ENCODE measurements at regions not wholly inside any gene's neighbourhood (a gene's known extent, or its start where the extent isn't known, plus 50 kb on each side); places are given as distances from the start of the nearest gene placed in this dataset.

- Histone ChIP-seq H3K4me1 (no peaks in the 10 kb centered on the region), H3K27ac (no peak overlapping the region), H3K36me3 (no peaks in the 10 kb centered on the region), H3K27me3 (no peaks in the 10 kb centered on the region), H3F3A (ENCODE audit: low read depth) (no peaks in the 10 kb centered on the region), H3K4me2 (no peak overlapping the region), H3K9ac (no peak overlapping the region), H2AFZ (replicated peaks) (no peak overlapping the region), H3K9me3 (ENCODE audit: low read depth) (no peaks in the 10 kb centered on the region), H4K20me1 (ENCODE audit: low read depth) (no peaks in the 10 kb centered on the region), H3K79me2 (ENCODE audit: low read depth) (no peaks in the 10 kb centered on the region), H3K4me3 (no peak overlapping the region)
- no peaks in the 10 kb centered on the region for H3K36me3 Mint-ChIP-seq
- no peak for DNase-seq (ENCODE audit: low spot score)
- H3K4me3 Mint-ChIP-seq: no peak overlapping the region
- H3K27me3 Mint-ChIP-seq (ENCODE audit: insufficient read depth, low read depth): no peaks in the 10 kb centered on the region
- H3K4me1 Mint-ChIP-seq: peaks cover 3% of the 10 kb centered on the region
- peaks cover 6% of the 10 kb centered on the region for H3K9me3 Mint-ChIP-seq
- no peak overlapping the region for H3K27ac Mint-ChIP-seq
- no peak for TF ChIP-seq EZH2 (IDR thresholded peaks at IDR 0.05)
Observed at GRCh38 chr10:128915630-128916029, 551.4 kb upstream of the MGMT start.

- no peak overlapping the region for H3K9ac ChIP-seq
- H3K4me1 Mint-ChIP-seq: peaks cover 3% of the 10 kb centered on the region
Observed at GRCh38 chr10:128916383-128916782, 550.7 kb upstream of the MGMT start.

GRCh38 chr10:128921389-128922022 lies 545.5 kb upstream of the MGMT start:
- Histone ChIP-seq H3K9ac (no peak overlapping the region), H3K27ac (no peak overlapping the region), H3K27me3 (no peaks in the 10 kb centered on the region), H3K4me2 (no peak overlapping the region), H3K36me3 (no peaks in the 10 kb centered on the region), H3K4me3 (no peak overlapping the region), H2AFZ (replicated peaks) (no peak overlapping the region), H3K9me3 (ENCODE audit: low read depth) (no peaks in the 10 kb centered on the region), H3K79me2 (ENCODE audit: low read depth) (no peaks in the 10 kb centered on the region), H3F3A (ENCODE audit: low read depth) (no peaks in the 10 kb centered on the region), H3K4me1 (no peaks in the 10 kb centered on the region), H4K20me1 (ENCODE audit: low read depth) (no peaks in the 10 kb centered on the region)
- peaks cover 9% of the 10 kb centered on the region for H3K4me1 Mint-ChIP-seq
- H3K27me3 Mint-ChIP-seq (ENCODE audit: insufficient read depth, low read depth): no peaks in the 10 kb centered on the region
- H3K4me3 Mint-ChIP-seq: no peak overlapping the region
- no peaks in the 10 kb centered on the region for H3K36me3 Mint-ChIP-seq
- no peak for DNase-seq (ENCODE audit: low spot score)
- H3K27ac Mint-ChIP-seq: no peak overlapping the region
- H3K9me3 Mint-ChIP-seq: peaks cover 6% of the 10 kb centered on the region
- TF ChIP-seq EZH2 (IDR thresholded peaks at IDR 0.05): no peak
- TF ChIP-seq CTCF (IDR thresholded peaks at IDR 0.05): no peak
- TF ChIP-seq EZH2phosphoT487 (IDR thresholded peaks at IDR 0.05): no peak

More at GRCh38 chr10:128916383-128916782, 550.7 kb upstream of the MGMT start:
- Mint-ChIP-seq H3K9me3 (peaks cover 6% of the 10 kb centered on the region), H3K36me3 (no peaks in the 10 kb centered on the region), H3K4me3 (no peak overlapping the region), H3K27ac (no peak overlapping the region), H3K27me3 (ENCODE audit: insufficient read depth, low read depth) (no peaks in the 10 kb centered on the region)
- Histone ChIP-seq H3K27ac (no peak overlapping the region), H3K4me1 (no peaks in the 10 kb centered on the region), H3K4me3 (no peak overlapping the region), H3K79me2 (ENCODE audit: low read depth) (no peaks in the 10 kb centered on the region), H3F3A (ENCODE audit: low read depth) (no peaks in the 10 kb centered on the region), H2AFZ (replicated peaks) (no peak overlapping the region), H3K36me3 (no peaks in the 10 kb centered on the region), H3K9me3 (ENCODE audit: low read depth) (no peaks in the 10 kb centered on the region), H3K27me3 (no peaks in the 10 kb centered on the region), H3K4me2 (no peak overlapping the region), H4K20me1 (ENCODE audit: low read depth) (no peaks in the 10 kb centered on the region)
- no peak for DNase-seq (ENCODE audit: low spot score)
- TF ChIP-seq CTCF (IDR thresholded peaks at IDR 0.05): no peak
- TF ChIP-seq EZH2phosphoT487 (IDR thresholded peaks at IDR 0.05): no peak
- TF ChIP-seq EZH2 (IDR thresholded peaks at IDR 0.05): no peak

- no peaks in the 10 kb centered on the region for H3F3A ChIP-seq (ENCODE audit: low read depth)
- H3K9me3 Mint-ChIP-seq: peaks cover 6% of the 10 kb centered on the region
- TF ChIP-seq CTCF (IDR thresholded peaks at IDR 0.05) (no peak), EZH2 (IDR thresholded peaks at IDR 0.05) (no peak), EZH2phosphoT487 (IDR thresholded peaks at IDR 0.05) (no peak)
Observed at GRCh38 chr10:128922172-128922571, 544.9 kb upstream of the MGMT start.

More at GRCh38 chr10:128922172-128922571, 544.9 kb upstream of the MGMT start:
- H3K36me3 ChIP-seq: no peaks in the 10 kb centered on the region
- no peaks in the 10 kb centered on the region for H3K4me1 ChIP-seq
- H2AFZ ChIP-seq (replicated peaks): no peak overlapping the region
- Mint-ChIP-seq H3K36me3 (no peaks in the 10 kb centered on the region), H3K27ac (no peak overlapping the region), H3K4me1 (peaks cover 9% of the 10 kb centered on the region), H3K4me3 (no peak overlapping the region), H3K27me3 (ENCODE audit: insufficient read depth, low read depth) (no peaks in the 10 kb centered on the region)
- no peaks in the 10 kb centered on the region for H3K79me2 ChIP-seq (ENCODE audit: low read depth)
- no peaks in the 10 kb centered on the region for H3K27me3 ChIP-seq
- H3K4me2 ChIP-seq: no peak overlapping the region
- no peak overlapping the region for H3K27ac ChIP-seq
- no peak overlapping the region for H3K4me3 ChIP-seq
- no peaks in the 10 kb centered on the region for H3K9me3 ChIP-seq (ENCODE audit: low read depth)
- DNase-seq (ENCODE audit: low spot score): no peak
- H4K20me1 ChIP-seq (ENCODE audit: low read depth): no peaks in the 10 kb centered on the region
- H3K9ac ChIP-seq: no peak overlapping the region
